Epithelial cell of esophagus (primary cell): ENCODE measurements at regions not wholly inside any gene's neighbourhood (a gene's known extent, or its start where the extent isn't known, plus 50 kb on each side); places are given as distances from the start of the nearest gene placed in this dataset.
A peak's percentile ranks its signal among the peaks of the same experiment; 100 is the strongest.
"Not testable (repeated sequence)": the region's sequence is repeated elsewhere in the genome, so short reads cannot be mapped to it uniquely, and the experiment has no call there.

Experiments
- DNase-seq: peaks from one replicate; pipeline ENCODE4 v3.0.0; 2010; ENCODE audit warnings: low read depth
- H3K4me3 ChIP-seq: 2 replicates; pipeline ENCODE4 v1.5.1; 2011; ENCODE audit warnings: mild to moderate bottlenecking, low read length, control low read depth
- CTCF ChIP-seq: IDR thresholded peaks from 2 replicates; pipeline ENCODE4 v1.5.1; 2011; ENCODE audit warnings: low read depth, mild to moderate bottlenecking, low read length, control low read depth, inconsistent platforms; ENCODE audit not compliant: insufficient read depth; ENCODE audit errors: missing control alignments

DNA sequence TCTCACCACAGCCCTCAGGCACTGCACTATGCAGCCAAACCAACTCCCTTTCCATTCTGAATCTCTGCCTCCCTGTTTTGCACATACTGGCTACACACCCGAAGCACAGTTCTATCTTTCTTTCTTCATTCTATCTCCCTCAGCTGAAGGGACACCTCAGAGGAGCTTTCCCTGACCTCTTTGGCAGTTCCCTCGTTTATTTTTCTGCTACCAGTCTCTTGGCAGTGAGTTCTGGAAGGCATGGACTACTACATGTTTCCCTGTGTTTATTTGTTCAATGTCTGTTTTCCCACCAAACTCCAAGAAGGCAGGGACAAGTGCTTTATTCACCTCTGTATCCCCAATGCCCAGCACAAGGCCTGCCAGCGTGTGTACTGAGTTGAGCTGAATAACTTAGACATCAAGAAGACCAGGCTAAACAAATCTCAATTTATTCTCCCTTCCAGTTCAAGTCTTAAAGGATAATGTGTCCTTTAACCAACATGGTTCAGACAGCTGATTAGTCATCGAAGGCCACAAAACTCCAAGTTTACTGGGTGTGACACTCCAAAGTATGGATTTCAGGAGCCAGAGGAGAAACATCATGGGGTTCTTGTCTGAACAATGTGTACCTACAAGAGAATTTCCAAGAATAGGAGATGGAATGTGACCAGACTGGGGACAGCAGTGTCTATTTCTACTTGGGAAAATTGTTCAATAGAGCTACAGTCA is 260.1 kb upstream of the CTNNB1 start:
- no peak for TF ChIP-seq CTCF
- peak; percentile 32 for DNase-seq

GRCh38 chr3:40939741-40940130 is 259.6 kb upstream of the CTNNB1 start:
- no peak for TF ChIP-seq CTCF
- no peak for DNase-seq
- no peak overlapping the region for H3K4me3 ChIP-seq

More for the DNA sequence above, 260.1 kb upstream of the CTNNB1 start:
- H3K4me3 ChIP-seq = no peak overlapping the region

DNA sequence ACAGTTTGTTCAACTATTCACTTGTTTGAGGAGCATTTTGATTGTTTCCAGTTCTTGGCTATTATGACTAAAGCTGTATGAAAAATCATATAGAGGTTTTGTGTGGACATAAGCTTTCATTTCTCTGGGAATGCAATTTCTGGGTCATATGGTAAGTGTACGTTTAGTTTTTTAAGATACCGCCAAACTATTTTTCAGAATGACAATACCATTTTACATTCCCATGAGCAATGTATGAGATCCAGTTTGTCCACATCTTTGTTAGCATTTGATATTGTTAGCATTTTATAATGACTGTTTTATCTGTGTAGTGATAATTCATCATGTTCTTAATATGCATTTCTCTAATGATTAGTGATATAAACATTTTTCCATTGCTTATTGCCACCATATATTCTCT is 258.7 kb upstream of the CTNNB1 start:
- no peak overlapping the region for H3K4me3 ChIP-seq
- DNase-seq = no peak
- TF ChIP-seq CTCF = no peak

- not testable (repeated sequence) for DNase-seq, H3K4me3 ChIP-seq
Measured at GRCh38 chr3:40947022-40947421, 252.3 kb upstream of the CTNNB1 start.

DNA sequence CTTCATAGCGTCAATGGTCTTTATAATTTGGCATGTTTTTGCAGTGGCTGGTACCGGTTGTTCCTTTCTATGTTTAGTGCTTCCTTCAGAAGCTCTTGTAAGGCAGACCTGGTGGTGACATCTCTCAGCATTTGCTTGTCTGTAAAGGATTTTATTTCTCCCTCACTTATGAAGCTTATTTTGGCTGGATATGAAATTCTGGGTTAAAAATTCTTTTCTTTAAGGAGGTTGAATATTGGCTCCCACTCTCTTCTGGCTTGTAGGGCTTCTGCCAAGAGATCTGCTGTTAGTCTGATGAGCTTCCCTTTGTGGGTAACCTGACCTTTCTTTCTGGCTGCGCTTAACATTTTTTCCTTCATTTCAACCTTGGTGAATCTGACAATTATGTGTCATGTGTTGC is 250.0 kb upstream of the CTNNB1 start:
- DNase-seq, H3K4me3 ChIP-seq: not testable (repeated sequence)

DNA sequence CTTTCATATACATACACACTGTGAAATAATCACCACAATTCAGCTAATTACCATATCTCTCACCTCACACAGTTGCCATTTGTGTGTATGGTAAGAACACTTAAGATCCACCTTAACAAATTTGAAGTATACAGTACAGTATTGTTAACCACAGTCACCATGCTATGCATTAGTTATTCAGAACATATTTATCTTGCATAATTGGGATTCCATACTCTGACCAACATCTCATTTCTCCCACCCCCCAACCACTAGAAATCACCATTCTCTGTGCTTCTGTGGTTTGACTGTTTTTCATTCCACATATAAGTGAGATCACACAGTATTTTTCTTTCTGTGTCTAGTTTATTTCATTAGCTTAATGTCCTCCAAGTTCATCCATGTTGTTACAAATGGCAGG is 247.7 kb upstream of the CTNNB1 start:
- no peak for DNase-seq
- no peak for TF ChIP-seq CTCF
- no peak overlapping the region for H3K4me3 ChIP-seq

DNA sequence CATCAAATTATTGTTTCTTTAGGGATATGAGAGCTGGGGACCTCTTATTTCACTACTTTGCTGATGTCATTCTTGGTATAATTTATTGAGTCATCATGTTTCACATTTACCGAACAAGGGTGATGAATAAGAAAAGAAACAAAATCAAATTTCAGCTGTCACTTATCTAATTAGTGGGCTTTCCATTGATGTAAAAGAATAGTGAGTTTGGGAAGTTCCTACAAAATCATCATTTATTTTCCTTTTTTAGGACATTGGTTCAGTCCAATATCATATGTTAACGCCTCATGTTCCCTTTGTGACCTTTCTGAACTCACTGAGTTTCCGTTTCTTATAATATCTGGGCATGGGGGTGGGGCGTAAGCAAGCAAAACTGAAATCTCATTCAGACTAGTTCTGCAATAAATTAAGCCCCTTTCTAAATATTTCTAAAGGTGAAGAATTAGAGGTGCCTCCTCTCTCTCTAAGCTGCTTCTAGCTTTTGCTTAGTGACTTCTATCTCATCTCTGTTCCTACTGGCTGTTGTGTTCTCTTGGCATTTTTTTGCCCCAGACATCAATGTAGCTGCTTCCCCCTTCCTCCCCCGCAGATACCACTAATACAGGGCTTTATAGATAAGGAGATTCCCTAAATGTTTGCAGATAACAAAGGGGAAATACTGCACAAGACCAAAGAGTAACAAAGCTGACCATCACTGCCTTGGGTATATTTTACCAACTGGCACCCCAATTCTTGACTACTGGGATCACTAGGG is 238.0 kb upstream of the CTNNB1 start:
- no peak overlapping the region for H3K4me3 ChIP-seq
- no peak for DNase-seq
- no peak for TF ChIP-seq CTCF

DNA sequence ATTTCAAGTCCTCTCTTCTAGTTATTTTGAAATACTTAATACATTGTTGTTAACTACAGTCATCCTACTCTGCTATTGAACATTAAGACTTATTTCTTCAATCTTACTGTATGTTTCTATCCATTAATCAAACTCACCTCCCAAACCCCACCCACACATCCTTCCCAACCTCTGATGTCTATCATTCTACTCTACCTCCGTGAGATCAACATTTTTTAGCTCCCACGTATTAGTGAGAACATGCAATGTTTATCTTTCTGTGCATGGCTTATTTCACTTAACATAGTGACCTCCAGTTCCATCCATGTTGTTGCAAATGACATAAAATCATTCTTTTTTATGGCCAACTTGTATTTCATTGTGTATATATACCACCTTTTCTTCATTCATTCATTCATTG is 236.6 kb upstream of the CTNNB1 start:
- no peak for TF ChIP-seq CTCF
- H3K4me3 ChIP-seq = no peak overlapping the region
- DNase-seq = no peak
